Lower leg skin (tissue), 4 donors: ENCODE measurements at regions not wholly inside any gene's neighbourhood (a gene's known extent, or its start where the extent isn't known, plus 50 kb on each side); places are given as distances from the start of the nearest gene placed in this dataset.

Source experiments
- DNase-seq, 2 donors: peaks; one replicate each; pipeline ENCODE4 v3.0.0-alpha.2; 2019; ENCODE audit warnings: low spot score in 2 of 2
- H3K4me3 ChIP-seq: fragments of 200-600 bp; sonication (generic); 2 replicates; pipeline ENCODE4 v1.5.1; 2017; ENCODE audit warnings: mild to moderate bottlenecking, low read depth; ENCODE audit not compliant: poor library complexity, severe bottlenecking
- CTCF ChIP-seq, 3 donors: fragments of 450-650 bp; IDR thresholded peaks; one replicate each; pipeline ENCODE4 v1.5.1; 2016; ENCODE audit warnings: antibody characterized with exemption in 3 of 3, mild to moderate bottlenecking in 3 of 3, moderate library complexity in 2 of 3
- POLR2A ChIP-seq, 2 donors: fragments of 450-650 bp; IDR thresholded peaks; one replicate each; pipeline ENCODE4 v1.6.1; 2016 to 2017; ENCODE audit warnings: antibody characterized with exemption in 2 of 2, mild to moderate bottlenecking in 1 of 2, moderate library complexity in 1 of 2
- WGBS, 2 donors: methylation state at CpG; one replicate each; pipeline ENCODE4 v1.1.5; 2018; 5-methylcytosine and 5-hydroxymethylcytosine counted together
- intact Hi-C: fragments of 100-400 bp; cut with DNase I; formaldehyde crosslinking; loops from one replicate; pipeline ENCODE4 v1.15.0; 2023; ENCODE audit warnings: low total_unique reads

DNA sequence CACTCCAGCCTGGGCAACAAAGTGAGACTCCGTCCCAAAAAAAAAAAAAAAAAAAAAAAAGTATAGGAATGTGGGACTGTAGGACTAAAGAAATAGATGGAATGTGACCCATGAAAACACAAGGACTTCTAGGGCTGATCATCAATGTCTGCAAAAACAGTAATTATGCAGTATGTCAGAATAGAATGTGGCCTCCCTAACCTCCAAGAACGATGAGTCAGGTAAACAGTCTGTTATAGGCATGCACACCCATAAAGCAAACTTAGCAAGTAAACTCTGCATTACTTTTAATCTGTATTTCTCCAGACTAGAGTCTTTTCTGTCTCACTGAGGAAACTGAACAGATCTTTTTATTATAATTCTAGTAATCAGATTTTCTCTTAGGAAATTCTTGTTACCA is 233.4 kb downstream of the HNRNPD start:
- 71 to 75% methylated on average over 2 of the region's 2 CpGs for WGBS, 2 donors
- no peak overlapping the region for H3K4me3 ChIP-seq
- DNase-seq: no peak
- TF ChIP-seq POLR2A (IDR thresholded peaks at IDR 0.05): no peak
- no peak for TF ChIP-seq CTCF (IDR thresholded peaks at IDR 0.05)
- intact Hi-C loops: no loop called here

DNA sequence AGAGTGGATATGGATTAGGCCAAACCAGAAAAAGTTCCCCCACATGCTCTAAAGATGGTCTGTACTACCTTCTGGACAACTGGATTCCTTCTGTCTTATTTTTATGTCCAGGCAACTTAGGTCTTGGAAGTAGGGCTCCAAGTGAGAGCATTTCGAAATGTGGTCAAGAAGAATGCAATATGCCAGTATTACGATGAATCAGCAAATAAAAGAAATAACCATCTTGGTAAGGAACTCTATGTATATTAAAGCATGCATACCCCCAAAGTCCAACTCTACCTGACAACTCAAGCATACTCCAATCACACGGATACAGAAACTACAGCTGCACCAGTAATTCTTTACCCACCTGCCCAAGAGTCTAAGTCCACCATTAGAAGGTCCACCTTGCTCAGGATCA is 234.5 kb downstream of the HNRNPD start:
- 85 to 87% methylated on average over 3 of the region's 3 CpGs for WGBS, 2 donors

GRCh38 chr4:82138374-82138773 is 235.4 kb downstream of the HNRNPD start:
- no peak for DNase-seq
- intact Hi-C loops: no loop called here
- TF ChIP-seq CTCF (IDR thresholded peaks at IDR 0.05): no peak
- no peak for TF ChIP-seq POLR2A (IDR thresholded peaks at IDR 0.05)
- H3K4me3 ChIP-seq: no peak overlapping the region
- 62 to 67% methylated on average over 4 of the region's 4 CpGs for WGBS, 2 donors

More for the DNA sequence above, 234.5 kb downstream of the HNRNPD start:
- no peak for TF ChIP-seq POLR2A (IDR thresholded peaks at IDR 0.05)
- TF ChIP-seq CTCF (IDR thresholded peaks at IDR 0.05): no peak
- no peak overlapping the region for H3K4me3 ChIP-seq
- intact Hi-C loops: no loop called here
- DNase-seq: no peak

GRCh38 chr4:82136161-82136801 is 237.5 kb downstream of the HNRNPD start:
- H3K4me3 ChIP-seq: no peak overlapping the region
- no peak for DNase-seq
- intact Hi-C loops: no loop called here
- TF ChIP-seq CTCF (IDR thresholded peaks at IDR 0.05): no peak
- TF ChIP-seq POLR2A (IDR thresholded peaks at IDR 0.05): no peak
- 69 to 70% methylated on average over 2 of the region's 2 CpGs for WGBS, 2 donors

DNA sequence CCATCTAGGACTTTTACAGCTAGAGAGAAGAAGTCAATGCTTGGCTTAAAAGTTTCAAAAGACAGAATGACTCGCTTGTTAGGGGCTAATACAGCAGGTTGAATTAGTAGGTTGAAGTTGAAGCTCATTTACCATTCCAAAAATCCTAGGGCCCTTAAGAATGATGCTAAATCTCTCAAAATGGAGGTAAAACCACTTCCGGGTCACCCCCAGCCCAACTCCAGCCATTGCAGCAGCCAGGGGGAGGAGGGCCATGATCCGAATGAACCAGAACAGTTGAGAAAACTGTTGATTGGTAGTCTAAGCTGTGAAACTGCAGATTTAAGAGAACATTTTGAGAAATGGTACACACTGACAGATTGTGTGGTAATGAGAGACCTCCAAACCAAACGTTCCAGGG is 245.4 kb downstream of the HNRNPD start:
- 85 to 86% methylated on average over 4 of the region's 4 CpGs for WGBS, 2 donors
- intact Hi-C loops: no loop called here
- DNase-seq: no peak
- no peak for TF ChIP-seq POLR2A (IDR thresholded peaks at IDR 0.05)
- TF ChIP-seq CTCF (IDR thresholded peaks at IDR 0.05): no peak
- no peak overlapping the region for H3K4me3 ChIP-seq

- intact Hi-C loops: no loop called here
- WGBS, 2 donors: 57 to 63% methylated on average over 5 of the region's 5 CpGs
- H3K4me3 ChIP-seq: no peak overlapping the region
- TF ChIP-seq POLR2A (IDR thresholded peaks at IDR 0.05): no peak
- TF ChIP-seq CTCF (IDR thresholded peaks at IDR 0.05): no peak
- DNase-seq: no peak
Observed at GRCh38 chr4:82126512-82127040, 247.2 kb downstream of the HNRNPD start.
